GM12873 (cell line): ENCODE measurements at regions not wholly inside any gene's neighbourhood (a gene's known extent, or its start where the extent isn't known, plus 50 kb on each side); places are given as distances from the start of the nearest gene placed in this dataset.

Source experiments
- TF ChIP-seq, protein P1 (sequence below): IDR thresholded peaks from 2 replicates; pipeline ENCODE4 v1.5.1; 2012; ENCODE audit warnings: low read depth, mild to moderate bottlenecking, moderate library complexity, low read length, control low read depth; ENCODE audit not compliant: insufficient read depth; ENCODE audit errors: missing control alignments

DNA sequence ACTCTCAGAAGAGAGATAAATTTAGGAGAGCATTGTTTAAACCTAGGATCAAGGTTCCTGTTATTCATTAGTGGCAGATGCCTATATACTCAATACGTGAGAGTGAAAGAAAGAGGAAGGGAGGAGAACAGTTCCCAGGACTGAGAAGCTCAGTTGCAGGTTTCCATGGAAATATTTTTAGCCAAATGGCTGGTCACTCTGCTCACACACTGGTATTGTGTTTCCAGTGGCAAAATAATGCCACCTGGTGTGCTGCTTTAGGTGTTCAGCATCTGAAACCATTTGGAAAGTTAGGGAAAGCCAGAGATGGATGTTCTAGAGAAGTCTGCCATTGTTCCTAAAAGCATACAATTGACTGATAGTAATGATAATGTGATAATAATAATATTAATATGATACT is 827.7 kb downstream of the SORCS3 start:
- TF ChIP-seq, protein P1, sequence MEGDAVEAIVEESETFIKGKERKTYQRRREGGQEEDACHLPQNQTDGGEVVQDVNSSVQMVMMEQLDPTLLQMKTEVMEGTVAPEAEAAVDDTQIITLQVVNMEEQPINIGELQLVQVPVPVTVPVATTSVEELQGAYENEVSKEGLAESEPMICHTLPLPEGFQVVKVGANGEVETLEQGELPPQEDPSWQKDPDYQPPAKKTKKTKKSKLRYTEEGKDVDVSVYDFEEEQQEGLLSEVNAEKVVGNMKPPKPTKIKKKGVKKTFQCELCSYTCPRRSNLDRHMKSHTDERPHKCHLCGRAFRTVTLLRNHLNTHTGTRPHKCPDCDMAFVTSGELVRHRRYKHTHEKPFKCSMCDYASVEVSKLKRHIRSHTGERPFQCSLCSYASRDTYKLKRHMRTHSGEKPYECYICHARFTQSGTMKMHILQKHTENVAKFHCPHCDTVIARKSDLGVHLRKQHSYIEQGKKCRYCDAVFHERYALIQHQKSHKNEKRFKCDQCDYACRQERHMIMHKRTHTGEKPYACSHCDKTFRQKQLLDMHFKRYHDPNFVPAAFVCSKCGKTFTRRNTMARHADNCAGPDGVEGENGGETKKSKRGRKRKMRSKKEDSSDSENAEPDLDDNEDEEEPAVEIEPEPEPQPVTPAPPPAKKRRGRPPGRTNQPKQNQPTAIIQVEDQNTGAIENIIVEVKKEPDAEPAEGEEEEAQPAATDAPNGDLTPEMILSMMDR = no peak

DNA sequence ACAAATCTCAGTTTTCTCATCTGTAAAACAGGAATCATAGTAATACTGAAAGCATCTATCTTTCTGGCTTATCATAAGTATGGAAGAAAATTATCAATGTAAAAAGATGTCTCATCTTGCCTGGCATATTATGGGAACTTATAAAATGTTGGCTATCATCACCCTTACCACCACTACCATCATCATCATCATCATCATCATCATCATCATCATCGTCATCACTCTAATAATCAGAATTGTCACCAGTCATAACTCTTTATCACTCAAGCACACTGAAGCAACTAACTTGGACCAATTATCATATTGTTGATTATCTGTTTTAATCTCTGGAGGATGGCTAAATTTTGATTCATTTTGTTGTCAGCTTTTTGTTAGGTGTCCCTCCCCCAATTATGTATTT is 825.4 kb downstream of the SORCS3 start:
- TF ChIP-seq, protein P1 = no peak

DNA sequence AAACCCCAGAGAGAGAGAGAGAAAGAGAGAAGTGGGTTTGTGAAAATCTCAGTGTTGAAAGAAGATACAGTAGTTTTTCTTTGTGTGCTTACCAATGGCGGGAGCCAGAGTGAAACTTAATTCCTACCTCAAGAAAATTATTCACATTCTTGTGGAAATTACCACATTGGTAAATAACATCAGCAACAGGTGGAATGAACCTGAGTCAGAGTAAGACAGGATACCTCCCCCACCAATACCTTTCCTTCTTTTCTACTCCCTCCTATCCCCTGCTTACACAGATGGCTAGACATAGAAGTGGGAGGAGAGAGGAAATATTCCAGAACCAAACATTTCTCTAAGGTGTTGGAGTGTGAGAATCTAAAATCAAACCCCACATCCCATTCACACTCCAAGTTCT is 793.9 kb downstream of the SORCS3 start:
- TF ChIP-seq, protein P1 = no peak

DNA sequence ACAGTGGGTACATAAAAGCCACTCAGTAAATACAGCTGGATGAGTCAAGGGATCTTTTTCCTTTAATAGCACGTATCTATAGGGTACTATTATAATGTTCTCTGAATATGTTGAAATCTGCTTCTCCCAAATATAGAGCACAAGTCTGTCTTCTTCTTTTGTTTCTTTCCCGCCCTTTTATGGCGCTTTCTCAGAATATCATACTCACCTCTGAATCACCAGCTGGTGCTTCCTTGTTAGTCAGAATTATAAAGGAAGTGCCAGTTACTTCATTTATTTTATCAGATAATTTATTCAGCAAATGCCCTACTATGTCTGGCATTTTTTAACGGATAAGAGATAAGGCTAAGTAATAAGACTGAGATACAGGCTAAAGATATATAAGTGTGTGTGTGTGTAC is 772.9 kb downstream of the SORCS3 start:
- TF ChIP-seq, protein P1 = no peak

DNA sequence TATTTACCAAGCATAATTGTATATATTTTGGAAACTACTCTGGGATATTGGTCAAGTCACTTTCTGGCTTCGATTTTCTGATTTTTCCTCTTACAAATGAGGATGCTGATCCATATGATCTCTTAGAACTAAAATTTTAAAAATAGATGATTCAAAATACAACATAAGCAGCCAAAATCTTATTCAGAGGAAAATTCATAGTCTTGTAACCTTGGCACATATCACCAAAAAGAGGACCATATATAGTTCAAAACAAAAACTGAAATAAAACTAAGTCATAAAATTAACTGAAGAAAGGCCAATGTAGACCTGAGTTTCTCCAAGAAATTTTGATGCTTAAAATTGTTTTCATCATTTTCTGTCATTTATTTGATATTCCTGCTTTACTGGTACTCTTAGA is 768.3 kb downstream of the SORCS3 start:
- TF ChIP-seq, protein P1 = no peak

DNA sequence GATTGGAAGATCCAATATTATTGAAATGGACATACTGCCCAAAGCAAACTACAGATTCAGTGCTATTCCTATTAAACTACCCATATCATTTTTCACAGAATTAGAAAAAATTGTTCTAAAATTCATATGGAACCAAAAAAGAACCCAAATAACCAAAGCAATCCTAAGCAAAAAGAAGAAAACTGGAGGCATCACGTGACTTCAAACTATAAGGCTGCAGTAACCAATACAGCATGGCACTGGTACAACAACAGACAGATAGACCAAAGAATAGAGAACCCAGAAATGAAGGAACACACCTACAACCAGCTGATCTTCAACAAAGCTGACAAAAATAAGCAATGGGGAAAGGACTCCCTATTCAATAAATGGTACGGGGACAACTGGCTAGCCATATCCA is 765.4 kb downstream of the SORCS3 start:
- TF ChIP-seq, protein P1 = no peak

DNA sequence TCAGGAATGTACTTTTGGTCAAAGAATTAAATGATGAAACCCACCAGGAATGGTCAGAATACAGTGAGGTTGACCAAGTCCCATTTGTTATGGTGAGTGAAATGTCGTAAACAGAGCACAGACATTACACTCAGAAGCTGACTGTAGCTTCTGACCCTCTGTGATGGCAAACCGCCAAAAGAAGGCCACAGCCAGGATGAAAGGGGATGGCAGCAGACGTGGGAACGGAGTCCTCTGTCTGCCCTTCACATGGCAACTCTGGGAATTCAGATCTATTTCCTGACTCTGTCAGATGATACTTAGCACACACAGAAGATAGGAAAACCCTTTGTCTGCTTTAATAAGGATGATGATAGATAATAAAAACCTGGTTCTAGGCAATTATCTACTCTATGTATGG is 757.1 kb downstream of the SORCS3 start:
- TF ChIP-seq, protein P1 = no peak
